CD4-positive, alpha-beta T cell treated with Interleukin-2 at 100 ng/mL for 4 hours (primary cell): ENCODE measurements at regions not wholly inside any gene's neighbourhood (a gene's known extent, or its start where the extent isn't known, plus 50 kb on each side); places are given as distances from the start of the nearest gene placed in this dataset.
"Not testable (repeated sequence)": the region's sequence is repeated elsewhere in the genome, so short reads cannot be mapped to it uniquely, and the experiment has no call there.

Experiments used
- DNase-seq: peaks from one replicate; pipeline ENCODE4 v3.0.0-alpha.2; 2020; ENCODE audit warnings: low spot score

DNA sequence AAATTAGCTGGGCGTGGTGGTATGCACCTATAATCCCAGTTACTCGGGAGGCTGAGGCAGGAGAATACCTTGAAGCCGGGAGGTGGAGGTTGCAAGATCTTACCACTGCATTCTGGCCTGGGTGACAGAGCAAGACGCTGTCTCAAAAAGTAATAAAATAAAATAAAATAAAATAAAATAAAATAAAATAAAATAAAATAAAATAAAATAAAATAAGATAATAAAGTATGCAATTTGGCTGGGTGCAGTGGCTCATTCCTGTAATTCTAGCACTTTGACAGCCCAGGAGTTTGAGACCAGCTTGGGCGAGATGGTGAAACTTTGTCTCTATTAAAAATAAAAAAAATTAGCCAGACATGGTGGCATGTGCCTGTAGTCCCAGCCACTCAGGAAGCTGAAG is 85.6 kb upstream of the XPO1 start:
- no peak for DNase-seq

DNA sequence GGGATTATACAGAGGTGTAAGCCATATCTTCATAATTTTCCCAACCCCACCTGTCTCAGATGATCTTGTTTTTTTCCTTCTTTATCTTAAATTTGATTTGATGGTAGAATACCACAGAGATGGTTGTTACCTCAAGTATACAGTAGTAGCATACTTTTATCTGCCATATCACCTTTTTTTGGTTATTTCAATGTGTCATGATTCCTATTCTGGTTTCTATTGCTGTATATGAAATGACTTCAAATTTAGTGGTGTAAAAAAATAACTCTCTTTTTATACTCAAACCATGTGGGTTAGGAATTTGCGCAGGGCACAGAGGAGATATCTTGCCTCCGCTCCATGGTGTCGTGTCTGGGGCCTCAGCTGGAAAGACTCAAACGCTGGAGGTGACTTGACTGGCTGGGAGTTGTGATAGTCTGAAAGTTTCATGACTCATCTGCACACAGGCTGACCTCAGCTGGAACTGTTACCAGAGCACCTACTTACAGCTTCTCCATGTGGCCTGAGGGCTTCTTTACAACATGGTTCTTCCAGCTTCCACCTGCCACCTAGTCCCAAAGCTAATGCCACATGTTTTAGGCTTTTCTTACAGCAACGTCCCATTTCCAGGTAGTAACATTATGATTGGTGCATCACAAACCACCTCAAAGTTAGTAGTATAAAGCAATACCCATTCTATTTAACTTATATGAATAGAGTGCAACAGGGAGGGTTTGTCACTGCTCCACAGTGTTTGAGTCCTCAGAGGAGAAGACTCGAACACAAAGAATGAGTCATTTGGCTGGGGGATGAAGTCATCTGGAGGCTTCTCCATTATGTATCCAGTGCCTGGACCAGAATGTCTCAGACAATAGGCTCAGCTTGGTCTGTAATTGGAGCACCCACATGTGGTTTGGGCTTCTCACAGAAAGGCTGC is 82.3 kb upstream of the XPO1 start:
- no peak for DNase-seq

- no peak for DNase-seq
Observed at GRCh38 chr2:61619561-61619960, 81.4 kb upstream of the XPO1 start.

DNA sequence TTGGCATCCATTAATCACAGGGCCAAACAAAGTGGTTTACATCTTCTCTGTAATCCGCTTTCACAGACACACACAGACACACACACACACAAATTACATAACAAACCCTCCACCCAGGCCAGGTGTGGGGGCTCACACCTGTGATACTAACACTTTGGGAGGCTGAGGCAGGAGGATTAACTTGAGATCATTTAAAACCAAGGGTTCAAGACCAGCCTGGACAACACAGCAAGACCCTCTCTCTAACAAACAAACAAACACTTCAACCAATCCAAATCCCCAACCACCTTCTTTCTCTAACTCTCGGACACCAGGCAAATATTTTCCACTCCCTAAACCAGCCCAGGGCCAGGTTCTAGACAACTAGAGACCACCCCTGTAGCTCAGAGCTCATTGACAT is 79.5 kb upstream of the XPO1 start:
- no peak for DNase-seq

- no peak for DNase-seq
Observed at GRCh38 chr2:61605245-61605644, 67.1 kb upstream of the XPO1 start.

DNA sequence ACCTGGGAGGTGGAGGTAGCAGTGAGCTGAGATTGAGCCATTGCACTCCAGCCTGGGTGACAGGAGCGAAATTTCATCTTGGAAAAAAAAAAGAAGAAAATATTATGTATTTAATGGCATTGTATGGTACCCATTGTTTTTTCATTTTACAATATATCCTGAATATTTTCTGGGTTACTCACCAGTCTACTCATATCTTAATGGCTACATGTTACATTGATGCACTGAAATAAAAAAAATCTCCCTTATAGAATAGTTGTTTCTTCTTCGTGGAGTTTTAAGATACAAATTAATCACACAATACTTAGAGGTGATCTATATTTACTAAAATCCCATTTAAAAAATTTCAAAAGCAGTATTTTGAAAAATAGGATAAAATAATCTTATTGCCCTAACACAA is 66.3 kb upstream of the XPO1 start:
- DNase-seq = no peak

GRCh38 chr2:61598515-61599156 is 60.5 kb upstream of the XPO1 start:
- DNase-seq = not testable (repeated sequence)

DNA sequence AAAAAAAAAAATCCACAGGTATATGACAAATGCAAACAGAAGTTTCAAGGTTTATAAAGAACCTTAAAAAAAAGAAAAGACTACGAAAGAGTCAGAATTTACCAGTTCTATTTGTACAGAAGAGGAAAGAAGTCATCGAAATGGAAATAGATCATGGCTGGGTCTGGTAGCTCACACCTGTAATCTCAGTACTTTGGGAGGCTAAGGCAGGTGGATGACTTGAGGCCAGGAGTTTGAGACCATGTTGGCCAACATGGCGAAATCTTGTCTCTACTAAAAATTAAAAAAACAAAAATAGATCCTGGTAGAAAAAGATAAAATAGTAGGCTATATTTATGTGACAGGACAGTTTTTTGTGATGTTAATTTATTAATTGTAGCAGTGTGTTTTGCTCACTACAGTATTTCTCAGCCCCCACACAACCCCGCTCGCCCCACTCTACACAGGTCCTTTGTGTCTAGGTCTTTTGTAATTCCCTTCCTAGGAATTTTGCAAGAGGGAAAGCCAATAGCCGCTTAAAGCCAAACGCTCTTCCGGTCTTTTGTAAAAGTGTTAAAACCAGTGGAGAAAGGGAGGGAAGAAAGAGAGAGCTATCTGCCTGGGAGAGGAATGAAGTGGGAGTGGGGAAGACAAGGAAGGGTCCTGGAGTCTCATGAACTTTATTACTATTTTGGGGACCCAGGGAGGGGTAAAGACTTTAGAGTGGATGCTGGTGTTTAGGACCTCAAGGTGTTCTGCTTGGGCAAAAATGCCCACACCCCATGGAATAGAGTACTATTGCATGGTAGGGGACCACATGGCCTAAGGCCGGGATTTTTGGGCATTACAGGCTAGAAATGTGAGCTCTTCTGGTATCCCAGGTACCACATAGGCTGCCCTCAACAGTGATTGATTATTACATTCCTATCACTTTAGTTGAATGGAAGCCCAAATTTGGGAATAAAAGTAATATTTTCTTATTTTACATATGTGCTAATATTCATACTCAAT is 59.4 kb upstream of the XPO1 start:
- no peak for DNase-seq

DNA sequence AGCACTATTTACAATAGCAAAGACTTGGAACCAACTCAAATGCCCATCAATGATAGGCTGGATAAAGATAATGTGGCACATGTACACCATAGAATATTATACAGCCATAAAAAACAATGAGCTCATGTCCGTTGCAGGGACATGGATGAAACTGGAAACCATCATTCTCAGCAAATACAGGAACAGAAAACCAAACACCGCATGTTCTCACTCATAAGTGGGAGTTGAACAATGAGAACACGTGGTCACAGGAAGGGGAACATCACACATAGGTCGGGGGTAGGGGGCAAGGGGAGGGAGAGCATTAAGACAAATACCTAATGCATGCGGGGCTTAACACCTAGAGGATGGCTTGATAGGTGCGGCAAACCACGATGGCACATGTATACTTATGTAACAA is 56.0 kb upstream of the XPO1 start:
- DNase-seq = not testable (repeated sequence)

DNA sequence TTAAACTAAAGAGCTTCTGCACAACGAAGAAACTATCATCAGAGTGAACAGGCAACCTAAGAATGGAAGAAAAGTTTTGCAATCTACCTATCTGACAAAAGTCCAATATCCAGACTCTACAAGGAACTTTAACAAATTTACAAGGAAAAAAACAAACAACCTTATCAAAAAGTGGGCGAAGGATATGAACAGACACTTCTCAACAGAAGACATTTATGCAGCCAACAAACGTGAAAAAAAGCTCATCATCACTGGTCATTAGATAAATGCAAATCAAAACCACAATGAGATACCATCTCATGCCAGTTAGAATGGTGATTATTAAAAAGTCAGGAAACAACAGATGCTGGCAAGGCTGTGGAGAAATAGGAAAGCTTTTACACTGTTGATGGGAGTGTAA is 55.5 kb upstream of the XPO1 start:
- not testable (repeated sequence) for DNase-seq

DNA sequence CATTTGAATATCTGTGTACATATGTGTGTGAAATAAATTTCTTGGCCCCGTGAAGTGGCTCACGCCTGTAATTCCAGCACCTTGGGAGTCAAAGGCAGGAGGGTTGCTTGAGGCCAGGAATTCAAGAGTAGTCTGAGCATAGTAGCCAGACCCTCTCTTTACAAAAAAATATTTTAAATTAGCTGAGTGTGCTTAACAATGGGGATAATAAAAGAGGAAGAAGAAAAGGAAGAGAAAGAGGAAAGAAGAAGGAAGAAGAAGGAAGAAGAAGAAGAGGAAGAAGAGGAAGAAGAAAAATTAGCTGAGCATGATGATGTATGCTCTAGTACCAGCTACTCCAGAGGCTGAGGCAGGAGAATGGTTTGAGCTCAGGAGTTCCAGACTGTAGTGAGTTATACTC is 52.1 kb upstream of the XPO1 start:
- no peak for DNase-seq

GRCh38 chr2:61588566-61588965 is 50.4 kb upstream of the XPO1 start:
- DNase-seq = no peak
